Activated naive CD4-positive, alpha-beta T cell treated with anti-CD3 and anti-CD28 coated beads, Interleukin-2, amount 10 ng/mL, durations not matched to agents 7 days and 5 days (primary cell): ENCODE measurements at regions not wholly inside any gene's neighbourhood (a gene's known extent, or its start where the extent isn't known, plus 50 kb on each side); places are given as distances from the start of the nearest gene placed in this dataset.

ENCODE experiments used
- CTCF ChIA-PET: fragments of 350-600 bp; sonication (Branson Sonifier 250); formaldehyde crosslinking; loops from one replicate; lab custom pipeline; 2021; ENCODE audit warnings: antibody characterized with exemption; lab: Charles Lee
- DNase-seq: peaks from one replicate; pipeline ENCODE4 v3.0.0-alpha.2; 2020
- H3K27ac Mint-ChIP-seq: one replicate; pipeline ENCODE4 v1.8.0; 2021; ENCODE audit warnings: mild to moderate bottlenecking, moderate library complexity, mixed read lengths
- H3K27me3 Mint-ChIP-seq: one replicate; pipeline ENCODE4 v1.8.0; 2021; ENCODE audit warnings: mild to moderate bottlenecking, mixed read lengths
- H3K36me3 Mint-ChIP-seq: one replicate; pipeline ENCODE4 v1.8.0; 2021; ENCODE audit warnings: mixed read lengths
- H3K4me1 Mint-ChIP-seq: one replicate; pipeline ENCODE4 v1.8.0; 2021; ENCODE audit warnings: mixed read lengths
- H3K4me3 Mint-ChIP-seq: one replicate; pipeline ENCODE4 v1.8.0; 2021; ENCODE audit warnings: mild to moderate bottlenecking, moderate library complexity, mixed read lengths
- H3K9me3 Mint-ChIP-seq: one replicate; pipeline ENCODE4 v1.8.0; 2021; ENCODE audit warnings: mixed read lengths

GRCh38 chr12:87794854-87795253 lies 234.3 kb downstream of the C12orf50 start:
- Mint-ChIP-seq H3K36me3 (no peaks in the 10 kb centered on the region), H3K4me3 (no peak overlapping the region), H3K4me1 (no peaks in the 10 kb centered on the region), H3K27me3 (no peaks in the 10 kb centered on the region), H3K9me3 (no peaks in the 10 kb centered on the region), H3K27ac (no peak overlapping the region)
- CTCF ChIA-PET = no interaction called here
- no peak for DNase-seq

GRCh38 chr12:87793131-87793530 lies 236.1 kb downstream of the C12orf50 start:
- no peaks in the 10 kb centered on the region for H3K27me3 Mint-ChIP-seq
- no peak overlapping the region for H3K4me3 Mint-ChIP-seq
- CTCF ChIA-PET = no interaction called here
- no peak overlapping the region for H3K27ac Mint-ChIP-seq
- no peaks in the 10 kb centered on the region for H3K4me1 Mint-ChIP-seq
- DNase-seq = no peak
- no peaks in the 10 kb centered on the region for H3K9me3 Mint-ChIP-seq
- H3K36me3 Mint-ChIP-seq = no peaks in the 10 kb centered on the region

GRCh38 chr12:87784350-87784749 lies 244.9 kb downstream of the C12orf50 start:
- no peak overlapping the region for H3K4me3 Mint-ChIP-seq
- DNase-seq = no peak
- H3K36me3 Mint-ChIP-seq = no peaks in the 10 kb centered on the region
- CTCF ChIA-PET = no interaction called here
- H3K27me3 Mint-ChIP-seq = no peaks in the 10 kb centered on the region
- no peak overlapping the region for H3K27ac Mint-ChIP-seq
- no peaks in the 10 kb centered on the region for H3K4me1 Mint-ChIP-seq
- H3K9me3 Mint-ChIP-seq = peaks cover 2% of the 10 kb centered on the region

GRCh38 chr12:87783467-87783866 lies 245.7 kb downstream of the C12orf50 start:
- H3K27ac Mint-ChIP-seq = no peak overlapping the region
- no peak for DNase-seq
- H3K4me1 Mint-ChIP-seq = no peaks in the 10 kb centered on the region
- CTCF ChIA-PET = no interaction called here
- no peaks in the 10 kb centered on the region for H3K36me3 Mint-ChIP-seq
- H3K4me3 Mint-ChIP-seq = no peak overlapping the region
- peaks cover 2% of the 10 kb centered on the region for H3K9me3 Mint-ChIP-seq
- no peaks in the 10 kb centered on the region for H3K27me3 Mint-ChIP-seq

GRCh38 chr12:87782838-87783237 lies 246.4 kb downstream of the C12orf50 start:
- no peak for DNase-seq
- H3K27me3 Mint-ChIP-seq = no peaks in the 10 kb centered on the region
- no peak overlapping the region for H3K4me3 Mint-ChIP-seq
- peaks cover 2% of the 10 kb centered on the region for H3K9me3 Mint-ChIP-seq
- H3K36me3 Mint-ChIP-seq = no peaks in the 10 kb centered on the region
- CTCF ChIA-PET = no interaction called here
- no peaks in the 10 kb centered on the region for H3K4me1 Mint-ChIP-seq
- no peak overlapping the region for H3K27ac Mint-ChIP-seq

GRCh38 chr12:87779858-87780498 lies 249.2 kb downstream of the C12orf50 start:
- Mint-ChIP-seq H3K4me1 (no peaks in the 10 kb centered on the region), H3K27ac (no peak overlapping the region), H3K4me3 (no peak overlapping the region), H3K9me3 (peaks cover 2% of the 10 kb centered on the region), H3K36me3 (no peaks in the 10 kb centered on the region), H3K27me3 (no peaks in the 10 kb centered on the region)
- CTCF ChIA-PET = no interaction called here
- no peak for DNase-seq

GRCh38 chr12:87779016-87779415 lies 250.2 kb downstream of the C12orf50 start:
- no peaks in the 10 kb centered on the region for H3K4me1 Mint-ChIP-seq
- no peak overlapping the region for H3K27ac Mint-ChIP-seq
- no peaks in the 10 kb centered on the region for H3K27me3 Mint-ChIP-seq
- CTCF ChIA-PET = no interaction called here
- no peak overlapping the region for H3K4me3 Mint-ChIP-seq
- DNase-seq = no peak
- peaks cover 2% of the 10 kb centered on the region for H3K9me3 Mint-ChIP-seq
- no peaks in the 10 kb centered on the region for H3K36me3 Mint-ChIP-seq

- CTCF ChIA-PET = no interaction called here
- H3K9me3 Mint-ChIP-seq = no peaks in the 10 kb centered on the region
- H3K36me3 Mint-ChIP-seq = no peaks in the 10 kb centered on the region
- H3K27ac Mint-ChIP-seq = no peak overlapping the region
- no peaks in the 10 kb centered on the region for H3K27me3 Mint-ChIP-seq
- no peak for DNase-seq
- no peaks in the 10 kb centered on the region for H3K4me1 Mint-ChIP-seq
- H3K4me3 Mint-ChIP-seq = no peak overlapping the region
Measured at GRCh38 chr12:87778065-87778464, 251.1 kb downstream of the C12orf50 start.

- no peak overlapping the region for H3K4me3 Mint-ChIP-seq
- H3K4me1 Mint-ChIP-seq = no peaks in the 10 kb centered on the region
- H3K27me3 Mint-ChIP-seq = no peaks in the 10 kb centered on the region
- H3K9me3 Mint-ChIP-seq = no peaks in the 10 kb centered on the region
- H3K36me3 Mint-ChIP-seq = no peaks in the 10 kb centered on the region
- no peak for DNase-seq
- CTCF ChIA-PET = no interaction called here
- no peak overlapping the region for H3K27ac Mint-ChIP-seq
Measured at GRCh38 chr12:87775784-87776183, 253.4 kb downstream of the C12orf50 start.

- Mint-ChIP-seq H3K27ac (no peak overlapping the region), H3K36me3 (no peaks in the 10 kb centered on the region), H3K27me3 (no peaks in the 10 kb centered on the region), H3K4me3 (no peak overlapping the region), H3K4me1 (no peaks in the 10 kb centered on the region), H3K9me3 (no peaks in the 10 kb centered on the region)
- DNase-seq = no peak
- CTCF ChIA-PET = no interaction called here
Measured at GRCh38 chr12:87775051-87775450, 254.2 kb downstream of the C12orf50 start.

- no peak for DNase-seq
- Mint-ChIP-seq H3K4me3 (no peak overlapping the region), H3K4me1 (no peaks in the 10 kb centered on the region), H3K9me3 (no peaks in the 10 kb centered on the region), H3K36me3 (no peaks in the 10 kb centered on the region), H3K27ac (no peak overlapping the region), H3K27me3 (no peaks in the 10 kb centered on the region)
- CTCF ChIA-PET = no interaction called here
Measured at GRCh38 chr12:87772401-87772800, 256.8 kb downstream of the C12orf50 start.

- Mint-ChIP-seq H3K4me3 (no peak overlapping the region), H3K27me3 (no peaks in the 10 kb centered on the region), H3K4me1 (no peaks in the 10 kb centered on the region), H3K27ac (no peak overlapping the region), H3K9me3 (no peaks in the 10 kb centered on the region), H3K36me3 (no peaks in the 10 kb centered on the region)
- no peak for DNase-seq
- CTCF ChIA-PET = no interaction called here
Measured at GRCh38 chr12:87768501-87769287, 260.5 kb downstream of the C12orf50 start.

GRCh38 chr12:87766044-87766443 lies 263.2 kb downstream of the C12orf50 start:
- DNase-seq = no peak
- Mint-ChIP-seq H3K36me3 (no peaks in the 10 kb centered on the region), H3K4me3 (no peak overlapping the region), H3K27ac (no peak overlapping the region), H3K27me3 (no peaks in the 10 kb centered on the region), H3K9me3 (no peaks in the 10 kb centered on the region), H3K4me1 (no peaks in the 10 kb centered on the region)
- CTCF ChIA-PET = no interaction called here

GRCh38 chr12:87760943-87761342 lies 268.3 kb downstream of the C12orf50 start:
- Mint-ChIP-seq H3K4me3 (no peak overlapping the region), H3K27ac (no peak overlapping the region), H3K9me3 (peaks cover 2% of the 10 kb centered on the region), H3K36me3 (no peaks in the 10 kb centered on the region), H3K4me1 (no peaks in the 10 kb centered on the region), H3K27me3 (no peaks in the 10 kb centered on the region)
- CTCF ChIA-PET = no interaction called here
- no peak for DNase-seq

- Mint-ChIP-seq H3K27me3 (no peaks in the 10 kb centered on the region), H3K4me3 (no peak overlapping the region), H3K36me3 (no peaks in the 10 kb centered on the region), H3K4me1 (no peaks in the 10 kb centered on the region), H3K27ac (no peak overlapping the region), H3K9me3 (peaks cover 2% of the 10 kb centered on the region)
- no peak for DNase-seq
- CTCF ChIA-PET = no interaction called here
Measured at GRCh38 chr12:87758271-87758670, 270.9 kb downstream of the C12orf50 start.
